ENCODE measurements at regions not wholly inside any gene's neighbourhood (a gene's known extent, or its start where the extent isn't known, plus 50 kb on each side); places are given as distances from the start of the nearest gene placed in this dataset.

- no peak for DNase-seq (ENCODE audit: low read depth)
These were observed 206.4 kb upstream of the IL12B start for GRCh38 chr5:159536646-159537045.

GRCh38 chr5:159539678-159540077 lies 209.4 kb upstream of the IL12B start:
- no peak for DNase-seq (ENCODE audit: low read depth)

GRCh38 chr5:159543326-159543725 lies 213.0 kb upstream of the IL12B start:
- no peak for DNase-seq (ENCODE audit: low read depth)

- DNase-seq (ENCODE audit: low read depth), result no peak
These were observed 214.9 kb upstream of the IL12B start for GRCh38 chr5:159545156-159545555.

GRCh38 chr5:159547466-159548195 lies 217.3 kb upstream of the IL12B start:
- DNase-seq (ENCODE audit: low read depth), result no peak

GRCh38 chr5:159548517-159548916 lies 218.2 kb upstream of the IL12B start:
- DNase-seq (ENCODE audit: low read depth), result no peak

GRCh38 chr5:159549046-159549445 lies 218.8 kb upstream of the IL12B start:
- DNase-seq (ENCODE audit: low read depth), result no peak

GRCh38 chr5:159550951-159551350 lies 220.7 kb upstream of the IL12B start:
- DNase-seq (ENCODE audit: low read depth), result no peak

GRCh38 chr5:159552751-159553150 lies 222.5 kb upstream of the IL12B start:
- peak; percentile 76 for DNase-seq (ENCODE audit: low read depth)

- no peak for DNase-seq (ENCODE audit: low read depth)
These were observed 223.5 kb upstream of the IL12B start for GRCh38 chr5:159553792-159554191.

GRCh38 chr5:159555084-159555483 lies 224.8 kb upstream of the IL12B start:
- DNase-seq (ENCODE audit: low read depth), result no peak

GRCh38 chr5:159559337-159559736 lies 229.1 kb upstream of the IL12B start:
- no peak for DNase-seq (ENCODE audit: low read depth)

GRCh38 chr5:159560088-159560487 lies 229.8 kb upstream of the IL12B start:
- DNase-seq (ENCODE audit: low read depth), result no peak

- DNase-seq (ENCODE audit: low read depth), result no peak
These were observed 233.7 kb upstream of the IL12B start for GRCh38 chr5:159564031-159564430.

GRCh38 chr5:159566832-159567231 lies 236.5 kb upstream of the IL12B start:
- no peak for DNase-seq (ENCODE audit: low read depth)

- DNase-seq (ENCODE audit: low read depth), result no peak
These were observed 237.2 kb upstream of the IL12B start for GRCh38 chr5:159567461-159567860.

- DNase-seq (ENCODE audit: low read depth), result no peak
These were observed 241.4 kb upstream of the IL12B start for GRCh38 chr5:159571501-159572244.

GRCh38 chr5:159576902-159577301 lies 246.6 kb upstream of the IL12B start:
- no peak for DNase-seq (ENCODE audit: low read depth)

GRCh38 chr5:159581502-159582249 lies 251.4 kb upstream of the IL12B start:
- DNase-seq (ENCODE audit: low read depth), result peak; percentile 50

GRCh38 chr5:159582756-159583541 lies 252.7 kb upstream of the IL12B start:
- DNase-seq (ENCODE audit: low read depth), result no peak

- DNase-seq (ENCODE audit: low read depth), result no peak
These were observed 256.6 kb upstream of the IL12B start for GRCh38 chr5:159586921-159587320.

GRCh38 chr5:159588941-159589340 lies 258.7 kb upstream of the IL12B start:
- DNase-seq (ENCODE audit: low read depth), result no peak
